ENCODE measurements at regions not wholly inside any gene's neighbourhood (a gene's known extent, or its start where the extent isn't known, plus 50 kb on each side); places are given as distances from the start of the nearest gene placed in this dataset.

GRCh38 chr20:60148885-60149284, 190.7 kb downstream of the CDH26 start:
- POLR2A ChIA-PET = no interaction called here
- Histone ChIP-seq H3K36me3 (replicated peaks in 1 of 2; ENCODE audit: control insufficient read depth in 1 of 2, insufficient read depth in 2 of 2, low read length in 1 of 2) (no peaks in the 10 kb centered on the region), H2AFZ (ENCODE audit: low read depth) (no peak overlapping the region), H3K4me1 (ENCODE audit: control insufficient read depth in 1 of 2, insufficient read depth in 2 of 2, low read depth in 1 of 2, low read length in 1 of 2) (no peaks in the 10 kb centered on the region), H3K27me3 (ENCODE audit: insufficient read depth) (no peaks in the 10 kb centered on the region), H3K4me3 (ENCODE audit: low read depth in 2 of 2, low read length in 1 of 2) (no peak overlapping the region), H3K9me2 (no peaks in the 10 kb centered on the region), H3K79me2 (ENCODE audit: insufficient read depth) (no peaks in the 10 kb centered on the region), H3K9ac (no peak overlapping the region), H3F3A (replicated peaks; ENCODE audit: insufficient read depth) (no peaks in the 10 kb centered on the region), H3K9me3 (no peaks in the 10 kb centered on the region), H4K20me1 (ENCODE audit: insufficient read depth) (no peaks in the 10 kb centered on the region), H3K4me2 (no peak overlapping the region), H3K27ac (ENCODE audit: low read depth in 2 of 2, low read length in 1 of 2) (no peak overlapping the region)
- TF ChIP-seq GATA2 (CRISPR knock-in tag; IDR thresholded peaks at IDR 0.05) = no peak
- no peak for DNase-seq
- CTCF ChIA-PET = no interaction called here

GRCh38 chr20:60152792-60153191, 194.6 kb downstream of the CDH26 start:
- H3K4me2 ChIP-seq = no peak overlapping the region
- TF ChIP-seq RCOR1 (IDR thresholded peaks at IDR 0.05; ENCODE audit: low read length) = no peak
- TF ChIP-seq GABPA (IDR thresholded peaks at IDR 0.05; ENCODE audit: low read depth) = no peak
- no peak overlapping the region for H3K9ac ChIP-seq
- H3K9me2 ChIP-seq = no peaks in the 10 kb centered on the region
- no peaks in the 10 kb centered on the region for H4K20me1 ChIP-seq (ENCODE audit: insufficient read depth)
- H3K36me3 ChIP-seq (replicated peaks in 1 of 2; ENCODE audit: control insufficient read depth in 1 of 2, insufficient read depth in 2 of 2, low read length in 1 of 2) = no peaks in the 10 kb centered on the region
- no peaks in the 10 kb centered on the region for H3K27me3 ChIP-seq (ENCODE audit: insufficient read depth)
- H3K79me2 ChIP-seq (ENCODE audit: insufficient read depth) = no peaks in the 10 kb centered on the region
- CTCF ChIA-PET = no interaction called here
- no peak overlapping the region for H3K27ac ChIP-seq (ENCODE audit: low read depth in 2 of 2, low read length in 1 of 2)
- no peak overlapping the region for H2AFZ ChIP-seq (ENCODE audit: low read depth)
- POLR2A ChIA-PET = no interaction called here
- H3F3A ChIP-seq (replicated peaks; ENCODE audit: insufficient read depth) = no peaks in the 10 kb centered on the region
- H3K9me3 ChIP-seq = peaks cover 5% of the 10 kb centered on the region; the same call in 1 of the 2 replicates
- no peaks in the 10 kb centered on the region for H3K4me1 ChIP-seq (ENCODE audit: control insufficient read depth in 1 of 2, insufficient read depth in 2 of 2, low read depth in 1 of 2, low read length in 1 of 2)
- H3K4me3 ChIP-seq (ENCODE audit: low read depth in 2 of 2, low read length in 1 of 2) = no peak overlapping the region
- WGBS (ENCODE audit: low lambda C conversion rate) = 25% methylated on average over 3 of the region's 3 CpGs
- DNase-seq = no peak

- Histone ChIP-seq H3K4me1 (ENCODE audit: control insufficient read depth in 1 of 2, insufficient read depth in 2 of 2, low read depth in 1 of 2, low read length in 1 of 2) (no peaks in the 10 kb centered on the region), H3K27ac (ENCODE audit: low read depth in 2 of 2, low read length in 1 of 2) (no peak overlapping the region), H3K9me2 (no peaks in the 10 kb centered on the region), H3K27me3 (ENCODE audit: insufficient read depth) (no peaks in the 10 kb centered on the region), H3K4me3 (ENCODE audit: low read depth in 2 of 2, low read length in 1 of 2) (no peak overlapping the region), H3K79me2 (ENCODE audit: insufficient read depth) (no peaks in the 10 kb centered on the region), H3F3A (replicated peaks; ENCODE audit: insufficient read depth) (no peaks in the 10 kb centered on the region), H3K4me2 (no peak overlapping the region), H3K36me3 (replicated peaks in 1 of 2; ENCODE audit: control insufficient read depth in 1 of 2, insufficient read depth in 2 of 2, low read length in 1 of 2) (no peaks in the 10 kb centered on the region), H4K20me1 (ENCODE audit: insufficient read depth) (no peaks in the 10 kb centered on the region), H3K9me3 (peaks cover 5% of the 10 kb centered on the region; the same call in 1 of the 2 replicates), H3K9ac (no peak overlapping the region), H2AFZ (ENCODE audit: low read depth) (no peak overlapping the region)
- POLR2A ChIA-PET = no interaction called here
- TF ChIP-seq YY1 (IDR thresholded peaks at IDR 0.05; ENCODE audit: low read depth) (no peak), CTCF (IDR thresholded peaks at IDR 0.05) (no peak)
- 27% methylated on average over 2 of the region's 2 CpGs for WGBS (ENCODE audit: low lambda C conversion rate)
- DNase-seq = no peak
- CTCF ChIA-PET = interaction anchor here (0.5 kb wide), 1 partner anchor 103 kb away, joined by 3 read pairs; no protein-coding TSS in a partner anchor
Observed at GRCh38 chr20:60160451-60161145, 202.4 kb downstream of the CDH26 start.

All from SK-N-SH (cell line).